ENCODE measurements at regions not wholly inside any gene's neighbourhood (a gene's known extent, or its start where the extent isn't known, plus 50 kb on each side); places are given as distances from the start of the nearest gene placed in this dataset.

- Histone ChIP-seq H3K27ac (ENCODE audit: low read depth, low read length) (no peak overlapping the region), H2AFZ (ENCODE audit: low read depth, low read length, poor library complexity, severe bottlenecking) (no peak overlapping the region), H3K4me2 (ENCODE audit: low read length) (no peak overlapping the region), H3K27me3 (ENCODE audit: insufficient read depth, low read length) (no peaks in the 10 kb centered on the region), H3K4me3 (replicated peaks in 1 of 2; ENCODE audit: low read depth in 1 of 2, low read length in 2 of 2) (no peak overlapping the region), H3K9me2 (ENCODE audit: insufficient read depth) (no peaks in the 10 kb centered on the region), H4K20me1 (ENCODE audit: insufficient read depth) (no peaks in the 10 kb centered on the region), H3K79me2 (ENCODE audit: insufficient read depth, low read length) (no peaks in the 10 kb centered on the region), H3K9ac (ENCODE audit: low read length) (no peak overlapping the region), H3K9me3 (ENCODE audit: control insufficient read depth in 1 of 2, insufficient read depth in 1 of 2, low read depth in 1 of 2, low read length in 2 of 2) (no peaks in the 10 kb centered on the region), H3K4me1 (ENCODE audit: control insufficient read depth in 1 of 2, insufficient read depth in 2 of 2, low read length in 2 of 2) (no peaks in the 10 kb centered on the region), H3K36me3 (ENCODE audit: control insufficient read depth in 1 of 2, insufficient read depth in 2 of 2, low read length in 2 of 2) (no peaks in the 10 kb centered on the region)
- BruUV-seq (replicated peaks) = no TSS peak
- no peak for DNase-seq (ENCODE audit: low read depth, low spot score)
- RAD21 ChIA-PET (ENCODE audit: low non-redundant PET in 1 of 2, low total read pairs in 2 of 2, uncharacterized antibody in 2 of 2, unreplicated experiment in 2 of 2) = no interaction called here
- TF ChIP-seq TCF7L2 (IDR thresholded peaks at IDR 0.05; ENCODE audit: borderline replicate concordance, extremely low read depth, insufficient read depth, insufficient read length) (no peak), FOSL1 (IDR thresholded peaks at IDR 0.05; ENCODE audit: low read depth) (no peak), SIN3A (IDR thresholded peaks at IDR 0.05; ENCODE audit: low read depth) (no peak), ATF3 (IDR thresholded peaks at IDR 0.05) (no peak), CEBPB (IDR thresholded peaks at IDR 0.05; ENCODE audit: low read depth) (no peak), ZBTB33 (IDR thresholded peaks at IDR 0.05; ENCODE audit: extremely low read depth, insufficient replicate concordance, low read length) (no peak), POLR2A (IDR thresholded peaks at IDR 0.05; ENCODE audit: borderline replicate concordance, extremely low read depth, insufficient read depth, insufficient read length) (no peak), EZH2 (IDR thresholded peaks at IDR 0.05) (no peak), POLR2AphosphoS5 (IDR thresholded peaks at IDR 0.05; ENCODE audit: low read depth, low read length) (no peak), SRF (IDR thresholded peaks at IDR 0.05; ENCODE audit: low read depth) (no peak), ZNF274 (IDR thresholded peaks at IDR 0.05; ENCODE audit: low read depth, low read length) (no peak), CTCF (IDR thresholded peaks at IDR 0.05 in 2 of 3, conservative IDR thresholded peaks at IDR 0.05 in 1 of 3; ENCODE audit: borderline replicate concordance in 1 of 3, insufficient read depth in 1 of 3, low read depth in 2 of 3, low read length in 2 of 3) (no peak), ELF1 (IDR thresholded peaks at IDR 0.05; ENCODE audit: borderline replicate concordance, low read depth) (no peak)
- ATAC-seq = no peak
- POLR2A ChIA-PET = no interaction called here
- intact Hi-C loops (cut with micrococcal nuclease) = no loop called here
- CTCF ChIA-PET = no interaction called here
These were observed 1352.8 kb upstream of the SLC39A10 start for GRCh38 chr2:194304191-194304590.

All from HCT116 (cell line).